ENCODE measurements at regions not wholly inside any gene's neighbourhood (a gene's known extent, or its start where the extent isn't known, plus 50 kb on each side); places are given as distances from the start of the nearest gene placed in this dataset.

GRCh38 chr18:51603551-51603950 lies 406.1 kb upstream of the MEX3C start:
- no peaks in the 10 kb centered on the region for H3K27me3 ChIP-seq (ENCODE audit: control insufficient read depth, insufficient read depth, low read length)
- ATAC-seq (ENCODE audit: low read depth in 2 of 2) (no peak), DNase-seq (no peak)
- H3K27ac ChIP-seq (ENCODE audit: insufficient read depth, low read length, poor library complexity, severe bottlenecking), result no peak overlapping the region
- Mint-ChIP-seq H3K27me3 (peaks cover 4% of the 10 kb centered on the region), H3K4me3 (no peak overlapping the region), H3K27ac (no peak overlapping the region), H3K9me3 (peaks cover 0 to 4% (median 0%) of the 10 kb centered on the region in 7 donors), H3K36me3 (no peaks in the 10 kb centered on the region), H3K4me1 (no peaks in the 10 kb centered on the region)
- no peaks in the 10 kb centered on the region for H3K4me1 ChIP-seq (ENCODE audit: control insufficient read depth, insufficient read depth, low read length, poor library complexity, severe bottlenecking)
- H3K36me3 ChIP-seq (ENCODE audit: control insufficient read depth, insufficient read depth, low read length), result no peaks in the 10 kb centered on the region
- no peak overlapping the region for H3K4me3 ChIP-seq (ENCODE audit: low read depth, low read length)
- no peaks in the 10 kb centered on the region for H3K9me3 ChIP-seq (ENCODE audit: control insufficient read depth in 2 of 2, low read length in 2 of 2)

GRCh38 chr18:51610481-51610880 lies 413.0 kb upstream of the MEX3C start:
- no peaks in the 10 kb centered on the region for H3K4me1 Mint-ChIP-seq

GRCh38 chr18:51611326-51611725 lies 413.8 kb upstream of the MEX3C start:
- Mint-ChIP-seq H3K4me1 (no peaks in the 10 kb centered on the region), H3K27me3 (peaks cover 6% of the 10 kb centered on the region), H3K4me3 (no peak overlapping the region), H3K9me3 (peaks cover 0 to 6% (median 1%) of the 10 kb centered on the region in 7 donors), H3K36me3 (no peaks in the 10 kb centered on the region), H3K27ac (no peak overlapping the region)
- Histone ChIP-seq H3K27me3 (ENCODE audit: control insufficient read depth, insufficient read depth, low read length) (no peaks in the 10 kb centered on the region), H3K4me1 (ENCODE audit: control insufficient read depth, insufficient read depth, low read length, poor library complexity, severe bottlenecking) (no peaks in the 10 kb centered on the region), H3K36me3 (ENCODE audit: control insufficient read depth, insufficient read depth, low read length) (no peaks in the 10 kb centered on the region), H3K4me3 (ENCODE audit: low read depth, low read length) (no peak overlapping the region), H3K27ac (ENCODE audit: insufficient read depth, low read length, poor library complexity, severe bottlenecking) (no peak overlapping the region), H3K9me3 (ENCODE audit: control insufficient read depth in 2 of 2, low read length in 2 of 2) (no peaks in the 10 kb centered on the region)
- ATAC-seq (ENCODE audit: low read depth in 2 of 2), result no peak
- no peak for DNase-seq

More at GRCh38 chr18:51610481-51610880, 413.0 kb upstream of the MEX3C start:
- ATAC-seq (ENCODE audit: low read depth in 2 of 2) (no peak), DNase-seq (no peak)
- Mint-ChIP-seq H3K27me3 (peaks cover under 1% of the 10 kb centered on the region), H3K4me3 (no peak overlapping the region), H3K9me3 (peaks cover 0 to 4% (median 1%) of the 10 kb centered on the region in 7 donors), H3K27ac (no peak overlapping the region), H3K36me3 (no peaks in the 10 kb centered on the region)
- H3K27me3 ChIP-seq (ENCODE audit: control insufficient read depth, insufficient read depth, low read length), result no peaks in the 10 kb centered on the region
- H3K36me3 ChIP-seq (ENCODE audit: control insufficient read depth, insufficient read depth, low read length), result no peaks in the 10 kb centered on the region
- no peaks in the 10 kb centered on the region for H3K4me1 ChIP-seq (ENCODE audit: control insufficient read depth, insufficient read depth, low read length, poor library complexity, severe bottlenecking)
- H3K4me3 ChIP-seq (ENCODE audit: low read depth, low read length), result no peak overlapping the region
- H3K27ac ChIP-seq (ENCODE audit: insufficient read depth, low read length, poor library complexity, severe bottlenecking), result no peak overlapping the region
- H3K9me3 ChIP-seq (ENCODE audit: control insufficient read depth in 2 of 2, low read length in 2 of 2), result no peaks in the 10 kb centered on the region

- DNase-seq, result no peak
- no peaks in the 10 kb centered on the region for H3K36me3 ChIP-seq (ENCODE audit: control insufficient read depth, insufficient read depth, low read length)
- H3K4me3 ChIP-seq (ENCODE audit: low read depth, low read length), result no peak overlapping the region
- no peaks in the 10 kb centered on the region for H3K4me1 ChIP-seq (ENCODE audit: control insufficient read depth, insufficient read depth, low read length, poor library complexity, severe bottlenecking)
- Mint-ChIP-seq H3K27ac (no peak overlapping the region), H3K36me3 (no peaks in the 10 kb centered on the region), H3K4me3 (no peak overlapping the region), H3K27me3 (peaks cover 6% of the 10 kb centered on the region), H3K4me1 (no peaks in the 10 kb centered on the region), H3K9me3 (peaks cover 0 to 3% (median 1%) of the 10 kb centered on the region in 7 donors)
- ATAC-seq (ENCODE audit: low read depth in 2 of 2), result no peak
- no peak overlapping the region for H3K27ac ChIP-seq (ENCODE audit: insufficient read depth, low read length, poor library complexity, severe bottlenecking)
- no peaks in the 10 kb centered on the region for H3K9me3 ChIP-seq (ENCODE audit: control insufficient read depth in 2 of 2, low read length in 2 of 2)
- no peaks in the 10 kb centered on the region for H3K27me3 ChIP-seq (ENCODE audit: control insufficient read depth, insufficient read depth, low read length)
These were observed 416.6 kb upstream of the MEX3C start for GRCh38 chr18:51614033-51614432.

GRCh38 chr18:51614967-51615571 lies 417.6 kb upstream of the MEX3C start:
- no peak overlapping the region for H3K27ac ChIP-seq (ENCODE audit: insufficient read depth, low read length, poor library complexity, severe bottlenecking)
- Mint-ChIP-seq H3K27ac (no peak overlapping the region), H3K27me3 (peaks cover 6% of the 10 kb centered on the region), H3K36me3 (no peaks in the 10 kb centered on the region), H3K4me3 (no peak overlapping the region), H3K4me1 (no peaks in the 10 kb centered on the region), H3K9me3 (peaks cover 0 to 3% (median 0%) of the 10 kb centered on the region in 7 donors)
- no peaks in the 10 kb centered on the region for H3K36me3 ChIP-seq (ENCODE audit: control insufficient read depth, insufficient read depth, low read length)
- no peak overlapping the region for H3K4me3 ChIP-seq (ENCODE audit: low read depth, low read length)
- H3K27me3 ChIP-seq (ENCODE audit: control insufficient read depth, insufficient read depth, low read length), result no peaks in the 10 kb centered on the region
- no peak for ATAC-seq (ENCODE audit: low read depth in 2 of 2)
- no peak for DNase-seq
- H3K4me1 ChIP-seq (ENCODE audit: control insufficient read depth, insufficient read depth, low read length, poor library complexity, severe bottlenecking), result no peaks in the 10 kb centered on the region
- H3K9me3 ChIP-seq (ENCODE audit: control insufficient read depth in 2 of 2, low read length in 2 of 2), result no peaks in the 10 kb centered on the region

- no peaks in the 10 kb centered on the region for H3K9me3 ChIP-seq (ENCODE audit: control insufficient read depth in 2 of 2, low read length in 2 of 2)
- H3K4me1 ChIP-seq (ENCODE audit: control insufficient read depth, insufficient read depth, low read length, poor library complexity, severe bottlenecking), result no peaks in the 10 kb centered on the region
- H3K27ac Mint-ChIP-seq, result no peak overlapping the region
- DNase-seq (no peak), ATAC-seq (ENCODE audit: low read depth in 2 of 2) (no peak)
- no peaks in the 10 kb centered on the region for H3K36me3 ChIP-seq (ENCODE audit: control insufficient read depth, insufficient read depth, low read length)
- H3K4me3 ChIP-seq (ENCODE audit: low read depth, low read length), result no peak overlapping the region
- no peaks in the 10 kb centered on the region for H3K4me1 Mint-ChIP-seq
- H3K9me3 Mint-ChIP-seq, result peaks cover 0 to 3% (median 0%) of the 10 kb centered on the region in 7 donors
- H3K4me3 Mint-ChIP-seq, result no peak overlapping the region
- H3K27ac ChIP-seq (ENCODE audit: insufficient read depth, low read length, poor library complexity, severe bottlenecking), result no peak overlapping the region
- H3K27me3 Mint-ChIP-seq, result peaks cover 17% of the 10 kb centered on the region
- peaks cover 2% of the 10 kb centered on the region for H3K27me3 ChIP-seq (ENCODE audit: control insufficient read depth, insufficient read depth, low read length)
- H3K36me3 Mint-ChIP-seq, result no peaks in the 10 kb centered on the region
These were observed 419.7 kb upstream of the MEX3C start for GRCh38 chr18:51617167-51617566.

GRCh38 chr18:51617572-51618260 lies 420.2 kb upstream of the MEX3C start:
- Histone ChIP-seq H3K4me1 (ENCODE audit: control insufficient read depth, insufficient read depth, low read length, poor library complexity, severe bottlenecking) (no peaks in the 10 kb centered on the region), H3K27me3 (ENCODE audit: control insufficient read depth, insufficient read depth, low read length) (peaks cover 2% of the 10 kb centered on the region), H3K27ac (ENCODE audit: insufficient read depth, low read length, poor library complexity, severe bottlenecking) (no peak overlapping the region), H3K9me3 (ENCODE audit: control insufficient read depth in 2 of 2, low read length in 2 of 2) (no peaks in the 10 kb centered on the region), H3K36me3 (ENCODE audit: control insufficient read depth, insufficient read depth, low read length) (no peaks in the 10 kb centered on the region), H3K4me3 (ENCODE audit: low read depth, low read length) (no peak overlapping the region)
- Mint-ChIP-seq H3K9me3 (peaks cover 0 to 3% (median 0%) of the 10 kb centered on the region in 7 donors), H3K27me3 (peaks cover 21% of the 10 kb centered on the region), H3K4me3 (no peak overlapping the region), H3K4me1 (no peaks in the 10 kb centered on the region), H3K36me3 (no peaks in the 10 kb centered on the region), H3K27ac (no peak overlapping the region)
- DNase-seq, result no peak
- ATAC-seq (ENCODE audit: low read depth in 2 of 2), result no peak

- H3K4me1 Mint-ChIP-seq, result no peaks in the 10 kb centered on the region
- H3K9me3 Mint-ChIP-seq, result peaks cover 0 to 3% (median 0%) of the 10 kb centered on the region in 7 donors
- peaks cover 21% of the 10 kb centered on the region for H3K27me3 Mint-ChIP-seq
- no peak for DNase-seq
- ATAC-seq (ENCODE audit: low read depth in 2 of 2), result no peak
- no peak overlapping the region for H3K4me3 ChIP-seq (ENCODE audit: low read depth, low read length)
- no peaks in the 10 kb centered on the region for H3K36me3 Mint-ChIP-seq
- no peak overlapping the region for H3K4me3 Mint-ChIP-seq
- no peaks in the 10 kb centered on the region for H3K9me3 ChIP-seq (ENCODE audit: control insufficient read depth in 2 of 2, low read length in 2 of 2)
- H3K27ac ChIP-seq (ENCODE audit: insufficient read depth, low read length, poor library complexity, severe bottlenecking), result no peak overlapping the region
- H3K4me1 ChIP-seq (ENCODE audit: control insufficient read depth, insufficient read depth, low read length, poor library complexity, severe bottlenecking), result no peaks in the 10 kb centered on the region
- peaks cover 5% of the 10 kb centered on the region for H3K27me3 ChIP-seq (ENCODE audit: control insufficient read depth, insufficient read depth, low read length)
- no peak overlapping the region for H3K27ac Mint-ChIP-seq
- no peaks in the 10 kb centered on the region for H3K36me3 ChIP-seq (ENCODE audit: control insufficient read depth, insufficient read depth, low read length)
These were observed 421.8 kb upstream of the MEX3C start for GRCh38 chr18:51619283-51619682.
